Activated naive CD4-positive, alpha-beta T cell treated with anti-CD3 and anti-CD28 coated beads for 36 hours (primary cell): ENCODE measurements at regions not wholly inside any gene's neighbourhood (a gene's known extent, or its start where the extent isn't known, plus 50 kb on each side); places are given as distances from the start of the nearest gene placed in this dataset.
"Not testable (repeated sequence)": the region's sequence is repeated elsewhere in the genome, so short reads cannot be mapped to it uniquely, and the experiment has no call there.

Experiments
- CTCF ChIA-PET: fragments of 350-600 bp; sonication (Branson Sonifier 250); formaldehyde crosslinking; loops from one replicate; lab custom pipeline; 2021; ENCODE audit warnings: antibody characterized with exemption; lab: Charles Lee
- DNase-seq: peaks from one replicate; pipeline ENCODE4 v3.0.0-alpha.2; 2020
- H3K27ac Mint-ChIP-seq: one replicate; pipeline ENCODE4 v1.8.0; 2021; ENCODE audit warnings: mild to moderate bottlenecking, mixed read lengths
- H3K27me3 Mint-ChIP-seq: one replicate; pipeline ENCODE4 v1.8.0; 2021; ENCODE audit warnings: low read depth, mixed read lengths
- H3K36me3 Mint-ChIP-seq: one replicate; pipeline ENCODE4 v1.8.0; 2021; ENCODE audit warnings: low read depth, mixed read lengths
- H3K4me1 Mint-ChIP-seq: one replicate; pipeline ENCODE4 v1.8.0; 2021; ENCODE audit warnings: low read depth, mixed read lengths
- H3K4me3 Mint-ChIP-seq: one replicate; pipeline ENCODE4 v1.8.0; 2021; ENCODE audit warnings: mild to moderate bottlenecking, moderate library complexity, mixed read lengths
- H3K9me3 Mint-ChIP-seq: one replicate; pipeline ENCODE4 v1.8.0; 2021; ENCODE audit warnings: mixed read lengths
- intact Hi-C: fragments of 100-400 bp; cut with micrococcal nuclease; formaldehyde crosslinking; loops from one replicate; pipeline ENCODE4 v1.15.1; 2023

DNA sequence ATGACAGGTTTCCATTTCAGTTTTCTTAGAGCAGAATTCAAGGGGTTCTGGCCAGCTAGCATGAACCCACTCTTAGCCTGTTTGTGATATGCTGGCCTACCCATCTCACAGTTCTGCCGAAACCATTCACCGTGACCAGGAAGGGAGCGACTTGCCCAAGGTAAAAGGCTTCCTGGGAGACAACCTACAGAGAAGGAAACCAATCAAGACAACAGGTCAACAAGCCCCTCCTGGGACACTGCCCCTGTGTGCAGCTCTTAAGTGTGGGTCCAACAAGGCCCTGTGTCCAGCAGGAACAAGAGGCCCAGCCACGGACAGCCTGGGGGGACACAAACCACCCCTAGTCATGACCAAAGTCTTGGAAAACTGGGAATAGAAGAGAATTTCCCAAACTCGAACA, 94.7 kb downstream of the SHANK2 start:
- H3K4me1 Mint-ChIP-seq, H3K4me3 Mint-ChIP-seq, H3K27ac Mint-ChIP-seq, CTCF ChIA-PET, DNase-seq, H3K9me3 Mint-ChIP-seq, H3K36me3 Mint-ChIP-seq, intact Hi-C loops: not testable (repeated sequence)
- peaks cover 16% of the 10 kb centered on the region for H3K27me3 Mint-ChIP-seq

DNA sequence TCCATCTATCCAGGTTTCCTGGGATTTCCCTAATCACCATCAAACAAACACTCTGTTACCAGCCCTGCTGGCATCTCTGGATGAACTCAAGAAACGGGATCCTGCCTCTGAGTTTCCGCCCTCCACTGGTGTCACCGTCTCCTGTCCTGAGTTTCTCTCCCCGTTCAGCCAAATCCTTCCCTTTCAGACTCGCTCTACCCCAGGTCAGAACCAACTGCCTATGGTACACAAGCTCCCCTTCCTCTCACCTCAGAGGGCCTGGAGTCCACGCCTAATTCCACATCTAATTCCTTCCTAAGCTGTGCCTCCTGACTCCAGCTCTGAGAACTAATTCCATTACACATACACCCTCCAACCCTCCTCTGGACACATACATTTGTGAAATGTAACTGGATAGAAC, 96.1 kb downstream of the SHANK2 start:
- intact Hi-C loops, result no loop called here
- no peak for DNase-seq
- H3K4me3 Mint-ChIP-seq, result no peak overlapping the region
- H3K36me3 Mint-ChIP-seq, result no peaks in the 10 kb centered on the region
- H3K27ac Mint-ChIP-seq, result no peak overlapping the region
- H3K27me3 Mint-ChIP-seq, result peaks cover 26% of the 10 kb centered on the region
- peaks cover 3% of the 10 kb centered on the region for H3K4me1 Mint-ChIP-seq
- CTCF ChIA-PET, result interaction anchor here (0.6 kb wide), 1 partner anchor 547 kb away, joined by 3 read pairs; no protein-coding TSS in a partner anchor
- no peaks in the 10 kb centered on the region for H3K9me3 Mint-ChIP-seq

DNA sequence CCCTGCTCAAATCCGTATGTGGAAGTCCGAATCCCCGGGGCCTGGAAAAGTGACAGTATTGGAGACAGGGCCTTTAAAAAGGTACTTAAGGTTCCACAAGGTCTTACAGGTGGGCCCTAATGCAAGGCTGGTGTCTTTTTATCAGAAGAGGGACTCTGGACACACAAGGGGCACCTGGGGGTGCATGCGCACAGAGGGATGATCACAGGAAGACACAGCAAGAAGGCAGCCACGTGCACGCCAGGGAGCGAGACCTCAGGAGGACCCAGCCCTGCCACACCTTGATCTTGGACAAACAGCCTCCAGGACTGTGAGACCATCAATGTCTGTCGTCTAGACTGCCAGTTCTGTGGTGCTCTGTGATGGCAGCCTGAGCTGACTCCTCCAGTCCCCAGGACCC, 96.5 kb downstream of the SHANK2 start:
- H3K4me1 Mint-ChIP-seq, result peaks cover 3% of the 10 kb centered on the region
- no peak for DNase-seq
- no peak overlapping the region for H3K27ac Mint-ChIP-seq
- H3K9me3 Mint-ChIP-seq, result no peaks in the 10 kb centered on the region
- CTCF ChIA-PET, result interaction anchor here (0.6 kb wide), 1 partner anchor 547 kb away, joined by 3 read pairs; no protein-coding TSS in a partner anchor
- intact Hi-C loops, result no loop called here
- H3K36me3 Mint-ChIP-seq, result no peaks in the 10 kb centered on the region
- H3K27me3 Mint-ChIP-seq, result peaks cover 28% of the 10 kb centered on the region
- H3K4me3 Mint-ChIP-seq, result no peak overlapping the region

DNA sequence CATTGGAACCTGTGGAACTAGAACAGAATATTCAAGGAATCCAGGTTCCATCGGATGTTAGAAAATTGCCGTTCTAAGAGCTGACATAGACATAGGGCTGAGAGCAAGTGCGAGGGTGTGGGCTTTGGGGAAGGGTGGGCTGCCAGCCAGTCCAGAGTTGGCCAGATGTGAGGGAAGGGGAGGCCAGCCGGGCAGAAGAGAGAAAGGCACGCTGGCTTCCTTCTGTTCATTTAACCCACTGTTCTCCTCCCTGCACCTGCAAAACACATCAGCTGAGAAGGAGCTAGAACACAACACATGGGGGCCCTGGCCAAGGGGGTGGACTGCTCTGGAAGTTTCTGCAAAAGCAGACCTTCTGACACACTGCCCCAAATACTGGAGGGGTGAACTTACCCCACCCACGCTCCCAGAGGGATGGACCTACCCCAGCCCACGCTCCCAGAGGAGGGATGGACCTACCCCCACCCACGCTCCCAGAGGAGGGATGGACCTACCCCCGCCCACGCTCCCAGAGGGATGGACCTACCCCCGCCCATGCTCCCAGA, 98.0 kb downstream of the SHANK2 start:
- Mint-ChIP-seq H3K9me3 (no peaks in the 10 kb centered on the region), H3K27ac (no peak overlapping the region), H3K4me3 (no peak overlapping the region), H3K36me3 (no peaks in the 10 kb centered on the region), H3K4me1 (peaks cover 3% of the 10 kb centered on the region), H3K27me3 (peaks cover 29% of the 10 kb centered on the region)
- intact Hi-C loops, result no loop called here
- no peak for DNase-seq
- CTCF ChIA-PET, result no interaction called here

DNA sequence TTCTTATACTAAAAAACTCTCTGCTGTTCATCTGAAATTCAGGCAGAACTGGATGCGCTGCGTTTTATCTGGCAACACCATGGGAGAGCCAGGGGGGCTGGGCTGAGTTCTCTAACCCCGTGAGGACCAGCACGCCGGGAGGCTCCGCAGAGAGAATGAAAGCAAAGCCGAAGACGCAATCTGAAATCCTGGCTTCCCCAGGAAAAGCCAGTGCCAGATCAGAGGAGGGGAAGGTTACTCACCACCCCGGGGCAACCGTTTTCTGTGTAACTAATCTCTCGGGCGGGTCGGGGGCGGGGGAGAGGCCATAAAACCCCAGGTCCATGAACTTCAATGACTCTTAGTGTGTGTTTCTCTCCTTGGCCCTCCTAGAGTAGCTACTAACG, 99.4 kb downstream of the SHANK2 start:
- H3K27me3 Mint-ChIP-seq, result peaks cover 29% of the 10 kb centered on the region
- CTCF ChIA-PET, result no interaction called here
- H3K4me1 Mint-ChIP-seq, result peaks cover 3% of the 10 kb centered on the region
- no peak overlapping the region for H3K4me3 Mint-ChIP-seq
- intact Hi-C loops, result no loop called here
- no peaks in the 10 kb centered on the region for H3K9me3 Mint-ChIP-seq
- H3K36me3 Mint-ChIP-seq, result no peaks in the 10 kb centered on the region
- no peak overlapping the region for H3K27ac Mint-ChIP-seq
- DNase-seq, result no peak

DNA sequence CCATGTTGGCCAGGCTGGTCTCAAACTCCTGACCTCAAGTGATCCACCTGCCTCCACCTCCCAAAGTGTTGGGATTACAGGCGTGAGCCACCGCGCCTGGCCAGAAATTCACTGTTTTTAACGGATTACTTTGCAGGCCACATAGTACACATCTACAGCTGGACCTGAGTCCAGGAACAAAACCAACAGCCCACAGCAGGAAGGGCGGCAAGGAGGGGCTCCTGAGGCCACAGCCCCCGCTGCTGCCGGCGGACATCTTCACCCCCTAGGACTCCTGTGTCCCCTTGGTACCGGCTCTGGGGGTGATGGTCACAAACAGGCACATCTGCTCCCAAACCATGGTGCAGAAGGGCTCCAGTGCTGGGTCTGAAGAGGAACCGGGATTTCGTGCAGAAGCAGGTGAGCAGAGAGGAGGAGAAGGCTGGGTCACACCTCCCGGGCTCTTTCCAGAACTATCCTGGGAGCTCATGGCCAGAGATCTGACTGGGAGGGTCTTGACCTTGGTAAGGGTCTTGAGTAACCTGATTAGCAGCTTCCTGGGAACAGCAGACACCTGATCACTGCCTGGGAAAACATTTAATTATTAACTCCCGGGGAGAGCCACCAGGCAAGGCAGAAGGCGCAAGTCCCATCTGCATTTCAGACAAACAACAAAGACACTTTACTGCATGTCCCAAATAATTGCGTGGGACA, 99.9 kb downstream of the SHANK2 start:
- H3K27ac Mint-ChIP-seq, H3K36me3 Mint-ChIP-seq, H3K4me1 Mint-ChIP-seq, DNase-seq, H3K9me3 Mint-ChIP-seq, intact Hi-C loops, CTCF ChIA-PET, H3K4me3 Mint-ChIP-seq: not testable (repeated sequence)
- H3K27me3 Mint-ChIP-seq, result peaks cover 29% of the 10 kb centered on the region

DNA sequence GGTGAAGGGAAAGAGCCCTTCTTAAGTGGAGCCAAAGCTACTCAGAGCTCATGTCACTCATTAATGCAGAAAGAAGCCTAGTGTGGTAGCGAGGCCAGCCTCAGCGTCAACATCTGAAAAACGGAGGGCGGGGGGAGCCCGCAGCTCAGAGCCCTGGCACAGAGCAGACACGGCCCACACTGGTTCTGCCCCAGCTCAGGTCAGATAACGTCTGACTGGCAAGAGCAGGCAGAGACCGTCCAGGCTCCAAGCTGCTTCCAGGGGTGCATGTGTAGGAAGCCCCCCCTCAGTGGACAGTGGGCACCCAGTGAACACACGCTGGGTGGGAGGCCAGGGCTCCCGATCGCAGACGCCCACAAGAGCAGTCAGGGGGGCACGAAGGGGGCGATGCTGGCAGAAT, 100.8 kb downstream of the SHANK2 start:
- peaks cover 26% of the 10 kb centered on the region for H3K27me3 Mint-ChIP-seq
- no peak overlapping the region for H3K4me3 Mint-ChIP-seq
- no peak for DNase-seq
- peaks cover 3% of the 10 kb centered on the region for H3K4me1 Mint-ChIP-seq
- intact Hi-C loops, result no loop called here
- H3K36me3 Mint-ChIP-seq, result no peaks in the 10 kb centered on the region
- no peak overlapping the region for H3K27ac Mint-ChIP-seq
- no peaks in the 10 kb centered on the region for H3K9me3 Mint-ChIP-seq
- CTCF ChIA-PET, result no interaction called here

DNA sequence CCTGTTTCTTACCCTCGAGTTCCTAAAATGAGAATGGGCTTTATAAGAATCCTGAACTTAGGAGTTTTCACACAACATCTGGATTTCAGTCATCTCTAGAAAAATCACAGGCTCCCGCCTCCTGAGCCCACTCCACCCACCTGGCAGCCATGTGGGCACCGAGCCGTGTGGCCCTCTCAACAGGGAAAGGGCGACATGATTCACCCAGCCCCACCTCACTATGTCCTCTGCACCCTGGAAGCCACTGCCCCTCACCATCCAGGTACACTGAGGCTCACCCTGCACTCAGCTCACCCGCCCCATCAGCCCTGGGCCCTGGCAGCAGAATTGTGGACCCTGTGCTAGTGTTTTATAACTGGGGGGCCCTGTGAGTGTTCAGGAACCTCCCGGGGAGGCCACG, 101.5 kb downstream of the SHANK2 start:
- Mint-ChIP-seq H3K27ac (no peak overlapping the region), H3K4me1 (peaks cover 3% of the 10 kb centered on the region), H3K36me3 (no peaks in the 10 kb centered on the region), H3K9me3 (no peaks in the 10 kb centered on the region), H3K4me3 (no peak overlapping the region), H3K27me3 (peaks cover 22% of the 10 kb centered on the region)
- no peak for DNase-seq
- CTCF ChIA-PET, result no interaction called here
- intact Hi-C loops, result no loop called here

DNA sequence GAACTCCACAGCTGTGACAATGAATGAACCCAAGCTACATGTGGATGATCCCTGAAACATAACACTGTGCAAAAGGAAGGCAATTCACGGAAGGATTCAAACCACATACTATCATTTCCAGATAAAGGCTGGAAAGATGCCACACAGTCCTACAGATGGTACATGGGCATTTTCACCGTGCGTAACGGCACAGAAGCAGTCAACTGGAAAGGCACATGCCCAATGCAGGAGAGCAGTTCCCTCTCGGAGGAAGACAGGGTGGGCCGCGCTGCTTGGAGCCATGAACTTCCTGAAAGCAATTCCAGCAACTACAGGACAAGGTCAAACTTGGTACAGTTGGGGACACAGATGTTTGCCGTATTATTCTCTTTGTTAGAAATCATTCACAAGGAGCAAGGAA, 103.7 kb downstream of the SHANK2 start:
- Mint-ChIP-seq H3K36me3 (no peaks in the 10 kb centered on the region), H3K4me1 (peaks cover 3% of the 10 kb centered on the region), H3K9me3 (no peaks in the 10 kb centered on the region), H3K27ac (no peak overlapping the region), H3K27me3 (peaks cover 16% of the 10 kb centered on the region), H3K4me3 (no peak overlapping the region)
- CTCF ChIA-PET, result no interaction called here
- DNase-seq, result no peak
- intact Hi-C loops, result no loop called here

DNA sequence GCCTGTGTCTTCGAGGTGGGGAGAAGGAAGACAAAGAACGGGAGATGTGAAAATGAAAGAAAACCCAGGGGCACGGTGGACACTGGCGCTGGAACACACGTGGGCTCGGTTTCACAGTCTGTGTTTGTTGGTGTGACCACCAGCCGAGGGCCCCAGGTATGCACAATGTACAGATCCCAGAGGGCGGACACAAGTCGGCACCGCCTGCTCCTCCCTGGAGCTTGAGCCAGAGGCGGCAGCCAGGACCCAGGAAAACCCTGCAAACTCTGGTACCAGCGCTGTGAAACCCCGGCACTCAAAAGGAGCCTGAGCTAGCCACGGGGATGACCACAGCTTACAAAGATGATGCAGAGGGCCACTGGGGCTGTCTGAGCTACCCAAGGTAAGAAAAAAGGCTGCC, 105.0 kb downstream of the SHANK2 start:
- H3K36me3 Mint-ChIP-seq, result no peaks in the 10 kb centered on the region
- H3K27ac Mint-ChIP-seq, result no peak overlapping the region
- DNase-seq, result no peak
- CTCF ChIA-PET, result no interaction called here
- no peaks in the 10 kb centered on the region for H3K4me1 Mint-ChIP-seq
- H3K27me3 Mint-ChIP-seq, result peaks cover 9% of the 10 kb centered on the region
- intact Hi-C loops, result no loop called here
- no peaks in the 10 kb centered on the region for H3K9me3 Mint-ChIP-seq
- no peak overlapping the region for H3K4me3 Mint-ChIP-seq

DNA sequence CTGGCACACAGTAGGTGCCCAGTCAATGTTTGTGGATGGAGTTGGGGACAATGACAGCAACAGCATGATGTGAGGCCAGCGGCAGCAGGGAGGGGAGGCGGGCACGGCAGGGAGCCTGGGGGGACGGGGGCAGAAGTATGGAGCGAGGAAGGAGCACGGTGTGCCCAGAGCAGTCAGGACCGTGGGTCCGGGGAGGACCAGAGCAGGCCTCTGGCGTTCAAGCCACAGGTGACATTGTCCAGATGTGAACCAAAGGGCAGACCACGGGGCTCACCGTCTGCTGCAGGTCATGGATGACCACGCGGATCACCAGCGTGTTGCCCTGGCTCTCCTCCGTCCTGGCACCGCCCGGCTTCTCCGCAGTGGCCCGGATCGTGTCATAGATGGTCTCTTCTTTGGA, 105.5 kb downstream of the SHANK2 start:
- Mint-ChIP-seq H3K36me3 (no peaks in the 10 kb centered on the region), H3K27ac (no peak overlapping the region), H3K27me3 (peaks cover 6% of the 10 kb centered on the region), H3K4me1 (no peaks in the 10 kb centered on the region), H3K9me3 (no peaks in the 10 kb centered on the region), H3K4me3 (no peak overlapping the region)
- DNase-seq, result no peak
- CTCF ChIA-PET, result no interaction called here
- intact Hi-C loops, result no loop called here

DNA sequence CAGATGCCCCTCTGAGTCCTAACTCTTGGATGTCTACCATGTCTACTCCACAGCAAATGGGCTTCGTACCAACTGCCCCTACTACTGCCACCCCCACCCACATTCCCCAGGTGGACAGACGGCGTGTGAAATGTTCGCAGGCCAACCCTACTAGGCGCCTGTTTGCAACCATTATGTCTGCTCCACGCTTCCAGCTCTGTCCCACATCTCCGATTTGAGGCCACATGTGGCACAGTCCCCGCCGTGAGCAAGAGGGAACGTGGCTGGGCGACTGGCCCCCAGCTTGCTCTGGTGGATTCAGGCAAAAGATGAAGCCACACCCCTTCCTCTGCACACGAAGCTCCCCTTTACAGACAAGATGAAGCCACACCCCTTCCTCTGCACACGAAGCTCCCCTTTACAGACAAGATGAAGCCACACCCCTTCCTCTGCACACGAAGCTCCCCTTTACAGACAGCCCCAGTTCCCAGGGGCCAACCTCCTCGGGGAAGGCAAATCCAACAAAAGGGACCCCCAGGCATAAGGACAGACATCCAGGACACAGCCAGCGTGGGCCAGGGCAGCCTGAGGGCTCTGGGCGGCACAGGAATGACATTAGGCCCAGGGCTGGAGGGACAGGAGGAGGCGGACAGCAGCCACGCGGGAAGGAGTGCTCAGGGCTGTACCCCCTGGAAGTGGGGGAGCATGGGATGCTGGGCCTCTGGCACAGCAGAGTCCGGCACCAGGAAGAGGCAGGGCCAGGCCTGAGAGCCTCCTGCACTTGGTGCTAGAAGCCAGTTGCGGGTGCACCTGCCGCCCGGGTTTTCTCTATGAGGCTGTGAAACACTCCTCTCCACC, 106.2 kb downstream of the SHANK2 start:
- H3K4me1 Mint-ChIP-seq, result no peaks in the 10 kb centered on the region
- H3K36me3 Mint-ChIP-seq, result no peaks in the 10 kb centered on the region

DNA sequence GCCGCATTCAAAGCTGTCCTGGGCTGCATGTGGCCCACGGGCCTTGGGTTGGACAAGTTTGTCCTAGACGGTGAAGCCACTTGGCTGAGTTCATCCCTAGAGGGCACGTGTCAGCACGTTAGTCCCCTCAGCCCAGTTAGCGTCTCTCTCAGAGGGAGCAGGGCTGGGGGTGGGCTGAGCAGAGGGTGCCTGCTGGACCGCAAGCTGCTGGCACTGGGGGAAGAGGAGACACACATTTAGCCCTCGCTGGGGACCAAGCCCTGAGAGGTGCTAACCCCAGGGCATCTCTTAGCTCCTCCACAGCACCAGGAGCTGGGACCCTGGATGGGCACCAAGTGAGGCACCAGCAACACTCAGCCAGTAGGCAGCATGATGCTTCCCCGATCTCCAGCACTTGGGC, 107.0 kb downstream of the SHANK2 start:
- Mint-ChIP-seq H3K4me1 (no peaks in the 10 kb centered on the region), H3K4me3 (no peak overlapping the region), H3K27me3 (no peaks in the 10 kb centered on the region), H3K27ac (no peak overlapping the region), H3K36me3 (no peaks in the 10 kb centered on the region), H3K9me3 (no peaks in the 10 kb centered on the region)
- DNase-seq, result no peak
- intact Hi-C loops, result no loop called here
- CTCF ChIA-PET, result no interaction called here

More for the DNA sequence above, 106.2 kb downstream of the SHANK2 start:
- CTCF ChIA-PET, result no interaction called here
- H3K27ac Mint-ChIP-seq, result no peak overlapping the region
- DNase-seq, result no peak
- H3K4me3 Mint-ChIP-seq, result no peak overlapping the region
- peaks cover 2% of the 10 kb centered on the region for H3K27me3 Mint-ChIP-seq
- H3K9me3 Mint-ChIP-seq, result no peaks in the 10 kb centered on the region
- intact Hi-C loops, result no loop called here
